ENCODE measurements at regions not wholly inside any gene's neighbourhood (a gene's known extent, or its start where the extent isn't known, plus 50 kb on each side); places are given as distances from the start of the nearest gene placed in this dataset.

DNA sequence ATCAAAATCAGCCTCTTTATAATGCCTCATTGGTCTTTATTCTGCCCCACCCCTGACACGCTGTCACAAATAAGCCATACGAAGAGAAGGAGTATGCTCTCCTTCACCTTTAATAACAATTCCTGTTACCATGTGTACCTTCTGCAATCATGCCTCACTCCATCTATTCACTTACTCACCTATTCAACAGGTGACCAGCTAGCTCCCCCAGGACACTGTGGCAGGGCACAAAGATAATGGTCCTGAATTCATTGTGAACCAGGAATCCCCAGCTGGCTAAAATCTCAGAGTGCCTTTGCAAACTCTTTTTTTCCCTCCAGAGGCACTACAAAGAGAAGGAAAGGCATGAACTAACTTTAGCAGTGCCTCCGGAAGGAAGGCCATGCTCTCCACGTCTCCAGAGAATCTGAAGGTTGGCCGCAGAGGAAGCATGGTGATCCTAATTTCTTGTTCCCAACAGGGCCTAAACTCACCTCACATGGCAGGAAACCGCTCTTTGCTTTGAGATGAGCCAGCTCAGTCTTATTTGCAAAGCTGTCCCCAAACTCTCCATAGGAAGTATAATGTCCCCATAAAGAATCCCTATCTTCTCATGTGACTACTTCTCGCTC is 590.3 kb downstream of the BUD13 start:
- peaks cover 0 to 17% (median 14%) of the 10 kb centered on the region in 4 donors for H3K4me1 ChIP-seq
- WGBS, 2 donors, result 90 to 91% methylated on average over 7 of the region's 7 CpGs
- H3K4me3 ChIP-seq, result no peak overlapping the region
- intact Hi-C loops (cut with DNase I), result no loop called here
- H3K27ac ChIP-seq, result no peak overlapping the region
- no peaks in the 10 kb centered on the region for H3K9me3 ChIP-seq
- no peaks in the 10 kb centered on the region for H3K27me3 ChIP-seq
- H3K36me3 ChIP-seq, result no peaks in the 10 kb centered on the region
- DNase-seq, result no peak
- TF ChIP-seq POLR2A (IDR thresholded peaks at IDR 0.05), result no peak
- no peak for TF ChIP-seq POLR2AphosphoS5 (IDR thresholded peaks at IDR 0.05)
- no peak for TF ChIP-seq CTCF (IDR thresholded peaks at IDR 0.05)
- TF ChIP-seq EP300 (IDR thresholded peaks at IDR 0.05), result no peak

- Histone ChIP-seq H3K27ac (peak overlapping the region in 1 of 4 donors; percentile 15), H3K36me3 (no peaks in the 10 kb centered on the region), H3K4me3 (no peak overlapping the region), H3K27me3 (no peaks in the 10 kb centered on the region), H3K9me3 (no peaks in the 10 kb centered on the region), H3K4me1 (peaks cover 0 to 17% (median 14%) of the 10 kb centered on the region in 4 donors)
- TF ChIP-seq POLR2A (IDR thresholded peaks at IDR 0.05) (no peak), POLR2AphosphoS5 (IDR thresholded peaks at IDR 0.05) (no peak), CTCF (IDR thresholded peaks at IDR 0.05) (no peak), EP300 (IDR thresholded peaks at IDR 0.05) (no peak)
- WGBS, 2 donors, result 74 to 84% methylated on average over 13 of the region's 13 CpGs
- DNase-seq, result no peak
- intact Hi-C loops (cut with DNase I), result no loop called here
Observed at GRCh38 chr11:116180806-116181600, 591.8 kb downstream of the BUD13 start.

- 76 to 90% methylated on average over 3 of the region's 3 CpGs for WGBS, 2 donors
- Histone ChIP-seq H3K36me3 (no peaks in the 10 kb centered on the region), H3K27ac (no peak overlapping the region), H3K9me3 (no peaks in the 10 kb centered on the region), H3K4me3 (no peak overlapping the region), H3K4me1 (peaks cover 0 to 17% (median 14%) of the 10 kb centered on the region in 4 donors), H3K27me3 (peaks cover 0 to 4% (median 0%) of the 10 kb centered on the region in 3 donors)
- no peak for DNase-seq
- no peak for TF ChIP-seq POLR2A (IDR thresholded peaks at IDR 0.05)
- TF ChIP-seq CTCF (IDR thresholded peaks at IDR 0.05), result no peak
- intact Hi-C loops (cut with DNase I), result no loop called here
Observed at GRCh38 chr11:116179401-116179800, 593.4 kb downstream of the BUD13 start.

DNA sequence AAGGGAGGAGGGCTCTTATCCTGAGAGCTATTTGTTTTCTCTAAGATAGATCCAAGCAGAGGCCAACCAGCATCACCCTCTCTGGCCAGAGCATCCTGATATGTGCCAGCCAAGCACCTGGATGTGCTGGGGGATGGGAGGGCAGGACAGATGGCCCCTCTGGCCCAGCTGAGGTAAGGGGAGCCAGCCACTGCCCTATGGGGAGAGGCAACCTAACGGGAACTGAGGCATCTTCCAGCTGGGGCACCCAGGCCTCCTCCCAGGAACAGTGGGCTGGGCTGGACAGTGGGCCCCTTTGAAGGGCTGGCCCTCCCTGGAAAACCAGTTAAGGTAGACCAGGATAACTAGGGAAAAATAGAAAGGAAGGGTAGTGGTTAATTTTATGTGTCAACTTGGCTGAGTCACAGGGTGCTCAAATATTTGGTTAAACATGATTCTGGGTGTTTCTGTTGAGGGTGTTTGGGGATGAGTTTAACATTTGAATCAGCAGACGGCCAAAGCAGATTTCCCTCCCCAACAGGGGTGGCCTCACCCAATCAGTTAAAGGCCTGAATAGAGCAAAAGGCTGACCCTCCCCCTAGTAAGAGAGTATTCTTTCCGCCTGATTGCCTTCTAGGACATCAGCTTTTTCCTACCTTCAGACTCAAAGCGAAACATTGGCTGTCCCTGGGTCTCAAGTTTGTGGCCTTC is 595.1 kb downstream of the BUD13 start:
- Histone ChIP-seq H3K9me3 (no peaks in the 10 kb centered on the region), H3K4me1 (peaks cover 0 to 17% (median 14%) of the 10 kb centered on the region in 4 donors), H3K4me3 (no peak overlapping the region), H3K36me3 (no peaks in the 10 kb centered on the region), H3K27me3 (peaks cover 0 to 8% (median 0%) of the 10 kb centered on the region in 3 donors), H3K27ac (no peak overlapping the region)
- TF ChIP-seq POLR2AphosphoS5 (IDR thresholded peaks at IDR 0.05) (no peak), EP300 (IDR thresholded peaks at IDR 0.05) (no peak), POLR2A (IDR thresholded peaks at IDR 0.05) (no peak)
- intact Hi-C loops (cut with DNase I), result no loop called here
- WGBS, 2 donors, result 81 to 88% methylated on average over 4 of the region's 4 CpGs
- DNase-seq, result no peak

- Histone ChIP-seq H3K27me3 (peaks cover 0 to 8% (median 0%) of the 10 kb centered on the region in 3 donors), H3K4me1 (peaks cover 0 to 15% (median 14%) of the 10 kb centered on the region in 4 donors), H3K27ac (no peak overlapping the region), H3K36me3 (no peaks in the 10 kb centered on the region), H3K4me3 (no peak overlapping the region), H3K9me3 (no peaks in the 10 kb centered on the region)
- intact Hi-C loops (cut with DNase I), result no loop called here
- 68 to 81% methylated on average over 6 of the region's 6 CpGs for WGBS, 2 donors
- TF ChIP-seq POLR2A (IDR thresholded peaks at IDR 0.05) (no peak), CTCF (IDR thresholded peaks at IDR 0.05) (no peak), POLR2AphosphoS5 (IDR thresholded peaks at IDR 0.05) (no peak), EP300 (IDR thresholded peaks at IDR 0.05) (no peak)
- DNase-seq, result no peak
Observed at GRCh38 chr11:116176484-116177005, 596.2 kb downstream of the BUD13 start.
